Sciatic nerve (tissue), 2 donors: ENCODE measurements at regions not wholly inside any gene's neighbourhood (a gene's known extent, or its start where the extent isn't known, plus 50 kb on each side); places are given as distances from the start of the nearest gene placed in this dataset.

Experiments
- ATAC-seq: fragments of 200-7000 bp; cut with Tn5 transposase; one replicate; pipeline ENCODE4 v1.9.1; 2020; ENCODE audit warnings: mild to moderate bottlenecking, moderate library complexity
- DNase-seq: peaks from one replicate; pipeline ENCODE4 v3.0.0-alpha.2; 2020; ENCODE audit warnings: low spot score
- intact Hi-C: fragments of 100-400 bp; cut with DNase I; formaldehyde crosslinking; loops from one replicate; pipeline ENCODE4 v1.14.2; 2022
- donor health status: DM: no; HTN: no; CAD: no.
- donor health status: DM: no; HTN: no; CAD: no.

DNA sequence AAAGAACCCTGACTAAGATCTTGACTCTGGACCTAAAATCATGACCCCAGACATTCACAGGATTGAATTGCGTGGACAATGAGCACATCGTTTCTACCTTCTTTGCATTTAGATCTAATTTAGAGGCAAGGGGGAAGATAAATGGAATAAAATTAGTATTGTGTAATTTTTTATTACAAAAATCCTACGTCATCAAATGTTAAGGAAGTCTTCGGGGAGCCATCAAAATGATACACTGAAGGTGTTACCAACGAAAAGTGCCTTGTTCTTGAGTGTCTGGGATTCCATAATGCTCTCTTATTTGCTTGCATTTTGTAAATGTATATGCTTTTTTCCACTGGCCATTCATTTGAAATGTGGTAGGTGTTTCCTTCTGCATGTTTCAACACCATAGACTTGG, 52.8 kb upstream of the C3orf49 start:
- DNase-seq, result no peak
- ATAC-seq, result no peak
- intact Hi-C loops, result loop anchor here (5.0 kb wide), 1 partner anchor 169 kb away; no protein-coding TSS in a partner anchor

GRCh38 chr3:63768386-63768785, 50.7 kb upstream of the C3orf49 start:
- DNase-seq (no peak), ATAC-seq (no peak)
- intact Hi-C loops, result loop anchor here (5.0 kb wide), 1 partner anchor 171 kb away; no protein-coding TSS in a partner anchor

- intact Hi-C loops, result loop anchor here (5.0 kb wide), 1 partner anchor 172 kb away; no protein-coding TSS in a partner anchor
- no peak for DNase-seq
- no peak for ATAC-seq
Measured at GRCh38 chr3:63768888-63769287, 50.2 kb upstream of the C3orf49 start.
